C4-2B (cell line): ENCODE measurements at regions not wholly inside any gene's neighbourhood (a gene's known extent, or its start where the extent isn't known, plus 50 kb on each side); places are given as distances from the start of the nearest gene placed in this dataset.

Experiments used
- CTCF ChIP-seq: fragments of 450-650 bp; conservative IDR thresholded peaks from 2 replicates; pipeline ENCODE4 v1.5.1; 2017; ENCODE audit warnings: mild to moderate bottlenecking
- ZFX ChIP-seq: fragments of 450-650 bp; IDR thresholded peaks from 2 replicates; pipeline ENCODE4 v1.6.1; 2017

- no peak for TF ChIP-seq CTCF
- no peak for TF ChIP-seq ZFX
Measured at GRCh38 chr11:104435494-104435893, 271.5 kb upstream of the PDGFD start.
